ENCODE measurements at regions not wholly inside any gene's neighbourhood (a gene's known extent, or its start where the extent isn't known, plus 50 kb on each side); places are given as distances from the start of the nearest gene placed in this dataset.
"Not testable (repeated sequence)": the region's sequence is repeated elsewhere in the genome, so short reads cannot be mapped to it uniquely, and the experiment has no call there.

GRCh38 chr3:140871022-140871421 lies 70.6 kb upstream of the SLC25A36 start:
- ATAC-seq = no peak

- not testable (repeated sequence) for ATAC-seq
Measured at GRCh38 chr3:140872165-140872564, 69.5 kb upstream of the SLC25A36 start.

- ATAC-seq = no peak
Measured at GRCh38 chr3:140883428-140884040, 58.1 kb upstream of the SLC25A36 start.

GRCh38 chr3:140885697-140886096 lies 55.9 kb upstream of the SLC25A36 start:
- not testable (repeated sequence) for ATAC-seq
